ENCODE measurements at regions not wholly inside any gene's neighbourhood (a gene's known extent, or its start where the extent isn't known, plus 50 kb on each side); places are given as distances from the start of the nearest gene placed in this dataset.
"Not testable (repeated sequence)": the region's sequence is repeated elsewhere in the genome, so short reads cannot be mapped to it uniquely, and the experiment has no call there.

DNA sequence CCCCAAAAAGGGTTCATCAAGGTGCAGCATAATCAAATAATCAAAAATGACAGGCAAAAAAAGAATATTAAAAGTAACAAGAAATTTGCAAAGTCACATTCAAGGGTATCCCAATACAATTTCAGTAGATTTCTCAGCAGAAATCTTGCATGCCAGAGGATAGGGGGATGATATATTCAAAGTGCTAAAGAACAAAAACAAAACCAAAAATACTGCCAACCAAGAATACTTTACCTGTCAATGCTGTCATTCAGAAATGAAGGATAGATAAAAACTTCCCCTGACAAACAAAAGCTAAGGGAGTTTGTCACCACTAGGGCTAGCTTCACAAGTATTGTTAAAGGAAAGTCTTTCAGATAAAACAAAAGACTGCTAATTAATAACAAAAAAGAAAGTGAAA is 68.7 kb upstream of the EDIL3 start:
- no peak for DNase-seq

GRCh38 chr5:84450617-84451414 is 66.1 kb upstream of the EDIL3 start:
- DNase-seq, result no peak

DNA sequence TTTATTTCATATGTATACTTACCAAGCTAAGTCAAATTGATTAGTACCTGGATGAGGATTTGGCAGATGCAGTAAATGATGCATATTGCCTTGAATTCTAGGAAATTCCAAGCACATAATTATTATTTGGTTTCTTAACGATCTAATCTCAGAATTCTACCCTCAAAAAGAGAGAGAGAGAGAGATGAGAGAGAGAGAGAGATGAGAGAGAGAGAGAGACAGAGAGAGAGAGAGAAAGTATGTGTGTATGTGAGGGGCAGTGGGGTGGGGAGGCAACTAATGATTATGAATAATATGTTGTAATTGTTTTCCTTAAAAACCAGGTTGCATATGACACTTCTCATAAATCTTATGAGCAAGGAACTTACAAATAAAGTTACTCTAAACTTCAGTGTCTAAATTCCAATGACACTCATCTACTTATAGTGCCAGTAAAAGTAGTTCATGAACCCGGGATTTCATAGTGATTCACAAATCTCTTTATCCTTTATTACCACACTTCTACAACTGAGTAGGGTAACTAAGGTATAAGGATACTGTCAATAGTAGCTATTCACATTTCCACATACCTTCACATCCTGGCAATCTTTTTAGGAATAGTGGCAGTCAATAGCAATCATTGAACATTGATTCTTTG is 60.5 kb upstream of the EDIL3 start:
- DNase-seq, result no peak

DNA sequence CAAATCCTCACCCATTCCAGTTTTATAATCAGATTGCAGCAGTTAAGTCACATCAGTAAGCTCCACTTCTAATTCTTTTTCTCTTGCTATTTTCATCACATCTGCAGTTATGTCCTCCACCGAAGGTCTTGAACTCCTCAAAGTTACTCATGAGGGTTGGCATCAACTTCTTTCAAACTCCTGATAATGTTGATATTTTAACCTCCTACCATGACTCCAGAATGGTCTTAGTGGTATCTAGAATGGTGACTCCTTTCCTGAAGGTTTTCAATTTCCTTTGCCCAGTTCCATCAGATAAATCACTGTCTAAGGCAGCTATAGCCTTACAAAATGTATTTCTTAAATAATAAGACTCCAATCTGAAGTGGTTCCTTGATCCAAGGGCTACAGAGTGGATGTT is 53.8 kb upstream of the EDIL3 start:
- no peak for DNase-seq

- DNase-seq, result no peak
Observed at GRCh38 chr5:84437673-84438315, 53.1 kb upstream of the EDIL3 start.

- DNase-seq, result no peak
Observed at GRCh38 chr5:84436866-84437265, 52.2 kb upstream of the EDIL3 start.

- not testable (repeated sequence) for DNase-seq
Observed at GRCh38 chr5:84435861-84436346, 51.2 kb upstream of the EDIL3 start.

Measured in cerebellar nuclear complex (tissue), 1 donor.